A549 (cell line): ENCODE measurements at regions not wholly inside any gene's neighbourhood (a gene's known extent, or its start where the extent isn't known, plus 50 kb on each side); places are given as distances from the start of the nearest gene placed in this dataset.

Experiments used
- ATAC-seq, 2 experiments: fragments of 200-7000 bp in 1 of 2; fragments of >200 bp in 1 of 2; cut with Nextera tagmentation in 1 of 2; cut with Tn5 transposase in 1 of 2; 3 replicates each; pipeline versions ENCODE4 v1.8.0 to v1.9.1; 2018 to 2020; ENCODE audit warnings: mild to moderate bottlenecking in 1 of 2, moderate library complexity in 1 of 2
- CTCF ChIA-PET: fragments of 300-600 bp; sonication (Branson Sonifier 250); formaldehyde crosslinking; extraction: SDS; loops from one replicate; lab custom pipeline; 2021; ENCODE audit warnings: antibody characterized with exemption, inconsistent platforms; lab: Yijun Ruan, JAX
- POLR2A ChIA-PET: fragments of 350-600 bp; formaldehyde crosslinking; extraction: SDS; loops from one replicate; lab custom pipeline; 2021; ENCODE audit warnings: antibody characterized with exemption, inconsistent platforms; lab: Yijun Ruan, JAX
- DNase-seq, 2 experiments: peaks; one replicate each; pipeline versions ENCODE4 v3.0.0 to v3.0.0-alpha.2; 2011 to 2016; ENCODE audit warnings: low read depth in 1 of 2, low spot score in 1 of 2
- FAIRE-seq: peaks from 2 replicates; lab custom pipeline; 2011; peaks lifted over from hg19 to GRCh38; lab: Jason Lieb, UNC
- H3K27ac ChIP-seq, 2 experiments: fragments of >200 bp; sonication (Bioruptor Twin); formaldehyde crosslinking; 3 replicates each; pipeline ENCODE4 v1.5.1; 2016 to 2017
- H3K4me1 ChIP-seq: fragments of >200 bp; sonication (Bioruptor Twin); formaldehyde crosslinking; 3 replicates; pipeline ENCODE4 v1.6.1; 2016
- H3K4me2 ChIP-seq: fragments of >200 bp; sonication (Bioruptor Twin); formaldehyde crosslinking; 3 replicates; pipeline ENCODE4 v1.6.1; 2016
- H3K4me3 ChIP-seq: fragments of >200 bp; sonication (Bioruptor Twin); formaldehyde crosslinking; 3 replicates; pipeline ENCODE4 v1.5.1; 2016
- H3K9me3 ChIP-seq: fragments of >200 bp; sonication (Bioruptor Twin); formaldehyde crosslinking; 3 replicates; pipeline ENCODE4 v1.6.1; 2016
- CBX2 ChIP-seq: fragments of 200-600 bp; sonication (generic); IDR thresholded peaks from 2 replicates; pipeline ENCODE4 v1.6.1; 2016; ENCODE audit warnings: low read depth, mild to moderate bottlenecking, borderline replicate concordance
- CBX8 ChIP-seq: fragments of 200-600 bp; sonication (generic); IDR thresholded peaks from 2 replicates; pipeline ENCODE4 v1.6.1; 2016
- CEBPB ChIP-seq, 2 experiments: fragments of >200 bp in 1 of 2; sonication (Bioruptor Twin) in 1 of 2; formaldehyde crosslinking in 1 of 2; IDR thresholded peaks; 2 replicates each; pipeline ENCODE4 v1.6.1; 2012 to 2016
- CHD4 ChIP-seq: fragments of 200-600 bp; sonication (generic); IDR thresholded peaks from 2 replicates; pipeline ENCODE4 v1.6.1; 2016; ENCODE audit warnings: antibody characterized with exemption, mild to moderate bottlenecking, borderline replicate concordance
- E2F6 ChIP-seq: IDR thresholded peaks from 2 replicates; pipeline ENCODE4 v1.6.1; 2012; ENCODE audit warnings: low read depth, borderline replicate concordance
- EHMT2 ChIP-seq: fragments of 200-600 bp; sonication (generic); IDR thresholded peaks from 2 replicates; pipeline ENCODE4 v1.6.1; 2016; ENCODE audit warnings: antibody characterized with exemption, low read depth, mild to moderate bottlenecking, moderate library complexity
- FOSB ChIP-seq: fragments of 250-450 bp; sonication (Bioruptor Pico); IDR thresholded peaks from 2 replicates; pipeline ENCODE4 v1.5.0; 2020; ENCODE audit warnings: mild to moderate bottlenecking, moderate library complexity
- GATA3 ChIP-seq: IDR thresholded peaks from 2 replicates; pipeline ENCODE4 v1.6.1; 2012; ENCODE audit warnings: borderline replicate concordance
- HES2 ChIP-seq: fragments of >200 bp; sonication (Bioruptor Twin); formaldehyde crosslinking; IDR thresholded peaks from 2 replicates; pipeline ENCODE4 v1.6.1; 2016
- HEYL ChIP-seq: fragments of 250-450 bp; sonication (Bioruptor Pico); IDR thresholded peaks from 2 replicates; pipeline ENCODE4 v1.8.0; 2021; ENCODE audit warnings: mild to moderate bottlenecking, moderate library complexity
- HOXA7 ChIP-seq: fragments of 250-450 bp; sonication (Bioruptor Pico); IDR thresholded peaks from 2 replicates; pipeline ENCODE4 v1.5.0; 2020; ENCODE audit warnings: mild to moderate bottlenecking, moderate library complexity
- HOXB13 ChIP-seq: fragments of 250-450 bp; sonication (Bioruptor Pico); IDR thresholded peaks from 2 replicates; pipeline ENCODE4 v1.5.0; 2020; ENCODE audit warnings: low read depth, mild to moderate bottlenecking, moderate library complexity
- HOXB5 ChIP-seq: fragments of 250-450 bp; sonication (Bioruptor Pico); IDR thresholded peaks from 2 replicates; pipeline ENCODE4 v1.5.0; 2020; ENCODE audit warnings: mild to moderate bottlenecking, moderate library complexity
- JUN ChIP-seq, 2 experiments: fragments of >200 bp; sonication (Bioruptor Twin); formaldehyde crosslinking; IDR thresholded peaks; 2 replicates in 1 of 2; 3 replicates in 1 of 2; pipeline ENCODE4 v1.6.1; 2016 to 2017
- KDM1A ChIP-seq: fragments of 200-600 bp; sonication (generic); IDR thresholded peaks from 2 replicates; pipeline ENCODE4 v1.6.1; 2016; ENCODE audit warnings: low read depth, mild to moderate bottlenecking
- KDM5A ChIP-seq: fragments of 200-600 bp; sonication (generic); IDR thresholded peaks from 2 replicates; pipeline ENCODE4 v1.6.1; 2016; ENCODE audit warnings: antibody characterized with exemption, mild to moderate bottlenecking
- MAFK ChIP-seq: fragments of 450-650 bp; IDR thresholded peaks from 2 replicates; pipeline ENCODE4 v1.6.1; 2014; ENCODE audit not compliant: partially characterized antibody
- NFE2L2 ChIP-seq: fragments of 150-350 bp; conservative IDR thresholded peaks from 2 replicates; pipeline ENCODE4 v1.6.1; 2014; ENCODE audit warnings: low read length
- POLR2AphosphoS2 ChIP-seq: conservative IDR thresholded peaks from 2 replicates; pipeline ENCODE4 v1.6.1; 2012; ENCODE audit warnings: low read length, improper control_type of control experiment, inconsistent platforms
- RARB ChIP-seq: fragments of 250-450 bp; sonication (Bioruptor Pico); IDR thresholded peaks from 2 replicates; pipeline ENCODE4 v1.8.0; 2021; ENCODE audit warnings: mild to moderate bottlenecking, moderate library complexity
- RFX5 ChIP-seq: fragments of 450-650 bp; IDR thresholded peaks from 2 replicates; pipeline ENCODE4 v1.7.1; 2014; ENCODE audit warnings: antibody characterized with exemption, mild to moderate bottlenecking, moderate library complexity
- RNF2 ChIP-seq: fragments of 200-600 bp; sonication (generic); IDR thresholded peaks from 2 replicates; pipeline ENCODE4 v1.6.1; 2016; ENCODE audit warnings: low read depth, mild to moderate bottlenecking, antibody characterized with exemption, moderate library complexity, borderline replicate concordance
- TP53 ChIP-seq: fragments of 250-450 bp; sonication (Bioruptor Pico); IDR thresholded peaks from 2 replicates; pipeline ENCODE4 v1.5.0; 2021; ENCODE audit warnings: mild to moderate bottlenecking, moderate library complexity
- ZC3H11A ChIP-seq: fragments of 450-650 bp; IDR thresholded peaks from 2 replicates; pipeline ENCODE4 v1.6.1; 2014; ENCODE audit warnings: antibody characterized with exemption, mild to moderate bottlenecking
- WGBS: methylation state at CpG from one replicate; pipeline ENCODE4 v1.1.6; 2017; ENCODE audit errors: missing lambda C conversion rate; 5-methylcytosine and 5-hydroxymethylcytosine counted together
- TF ChIP-seq, protein P1 (sequence below): IDR thresholded peaks from 2 replicates; pipeline ENCODE4 v1.6.1; 2012
- TF ChIP-seq, protein P2 (sequence below): fragments of 250-450 bp; sonication (Bioruptor Pico); IDR thresholded peaks from 2 replicates; pipeline ENCODE4 v1.5.0; 2021; ENCODE audit warnings: mild to moderate bottlenecking, moderate library complexity, borderline replicate concordance
- TF ChIP-seq, protein P3 (sequence below): fragments of 450-650 bp; IDR thresholded peaks from 2 replicates; pipeline ENCODE4 v1.6.1; 2014; ENCODE audit warnings: antibody characterized with exemption

GRCh38 chr6:125562156-125562555 is 187.3 kb upstream of the HEY2 start:
- Histone ChIP-seq H3K4me2 (no peak overlapping the region), H3K4me1 (no peaks in the 10 kb centered on the region), H3K9me3 (no peaks in the 10 kb centered on the region), H3K4me3 (no peak overlapping the region), H3K27ac (no peak overlapping the region)
- FAIRE-seq (no peak), DNase-seq (no peak), ATAC-seq (no peak)
- ChIA-PET POLR2A (no interaction called here), CTCF (no interaction called here)
- WGBS, result 91% methylated on average over 1 of the region's 1 CpG
- TF ChIP-seq HOXA7 (CRISPR knock-in tag), result no peak
- TF ChIP-seq KDM1A, result no peak
- no peak for TF ChIP-seq JUN (IDR thresholded peaks at IDR 0.05)
- TF ChIP-seq, protein P1, sequence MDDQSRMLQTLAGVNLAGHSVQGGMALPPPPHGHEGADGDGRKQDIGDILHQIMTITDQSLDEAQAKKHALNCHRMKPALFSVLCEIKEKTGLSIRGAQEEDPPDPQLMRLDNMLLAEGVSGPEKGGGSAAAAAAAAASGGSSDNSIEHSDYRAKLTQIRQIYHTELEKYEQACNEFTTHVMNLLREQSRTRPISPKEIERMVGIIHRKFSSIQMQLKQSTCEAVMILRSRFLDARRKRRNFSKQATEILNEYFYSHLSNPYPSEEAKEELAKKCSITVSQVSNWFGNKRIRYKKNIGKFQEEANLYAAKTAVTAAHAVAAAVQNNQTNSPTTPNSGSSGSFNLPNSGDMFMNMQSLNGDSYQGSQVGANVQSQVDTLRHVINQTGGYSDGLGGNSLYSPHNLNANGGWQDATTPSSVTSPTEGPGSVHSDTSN, result no peak
- TF ChIP-seq TP53 (CRISPR knock-in tag), result no peak
- no peak for TF ChIP-seq MAFK

DNA sequence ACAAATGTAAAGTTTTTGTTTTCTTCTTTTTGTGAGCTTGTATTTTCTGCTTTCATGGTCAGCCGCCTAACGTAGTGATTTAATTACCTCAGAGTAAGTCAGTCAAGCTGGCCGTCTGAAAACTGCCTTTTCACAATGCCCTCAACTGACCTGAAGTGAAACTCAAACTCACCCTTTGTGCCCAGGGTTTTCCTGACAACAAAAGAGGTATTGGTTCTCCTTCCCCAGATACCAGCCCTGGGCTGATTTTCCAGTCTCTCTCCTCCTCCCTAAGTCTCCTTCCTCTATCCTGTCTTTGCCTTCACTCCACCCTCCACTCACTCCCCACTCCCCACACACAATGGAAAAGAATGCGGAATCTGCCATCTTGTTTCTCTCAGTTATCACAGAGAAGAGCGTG is 184.5 kb upstream of the HEY2 start:
- no peaks in the 10 kb centered on the region for H3K4me1 ChIP-seq
- DNase-seq (no peak), ATAC-seq (no peak), FAIRE-seq (no peak)
- H3K27ac ChIP-seq, result no peak overlapping the region
- CTCF ChIA-PET, result no interaction called here
- WGBS, result 32% methylated on average over 5 of the region's 5 CpGs
- H3K4me3 ChIP-seq, result no peak overlapping the region
- POLR2A ChIA-PET, result no interaction called here
- H3K4me2 ChIP-seq, result no peak overlapping the region
- H3K9me3 ChIP-seq, result no peaks in the 10 kb centered on the region
- TF ChIP-seq, protein P2, sequence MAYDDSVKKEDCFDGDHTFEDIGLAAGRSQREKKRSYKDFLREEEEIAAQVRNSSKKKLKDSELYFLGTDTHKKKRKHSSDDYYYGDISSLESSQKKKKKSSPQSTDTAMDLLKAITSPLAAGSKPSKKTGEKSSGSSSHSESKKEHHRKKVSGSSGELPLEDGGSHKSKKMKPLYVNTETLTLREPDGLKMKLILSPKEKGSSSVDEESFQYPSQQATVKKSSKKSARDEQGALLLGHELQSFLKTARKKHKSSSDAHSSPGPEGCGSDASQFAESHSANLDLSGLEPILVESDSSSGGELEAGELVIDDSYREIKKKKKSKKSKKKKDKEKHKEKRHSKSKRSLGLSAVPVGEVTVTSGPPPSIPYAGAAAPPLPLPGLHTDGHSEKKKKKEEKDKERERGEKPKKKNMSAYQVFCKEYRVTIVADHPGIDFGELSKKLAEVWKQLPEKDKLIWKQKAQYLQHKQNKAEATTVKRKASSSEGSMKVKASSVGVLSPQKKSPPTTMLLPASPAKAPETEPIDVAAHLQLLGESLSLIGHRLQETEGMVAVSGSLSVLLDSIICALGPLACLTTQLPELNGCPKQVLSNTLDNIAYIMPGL (CRISPR knock-in tag), result no peak
- TF ChIP-seq ZC3H11A (no peak), EHMT2 (no peak)
- TF ChIP-seq, all 56 proteins: peak for 0

GRCh38 chr6:125567407-125567806 is 182.0 kb upstream of the HEY2 start:
- no peaks in the 10 kb centered on the region for H3K4me1 ChIP-seq
- FAIRE-seq (no peak), ATAC-seq (no peak), DNase-seq (no peak)
- H3K27ac ChIP-seq, result no peak overlapping the region
- TF ChIP-seq GATA3 (no peak), CBX2 (no peak), HOXB13 (CRISPR knock-in tag) (no peak), CBX8 (no peak), CEBPB (IDR thresholded peaks at IDR 0.05) (no peak), HOXB5 (no peak), MAFK (no peak), RNF2 (no peak), KDM1A (no peak), CHD4 (no peak), NFE2L2 (no peak), HEYL (CRISPR knock-in tag) (no peak), HES2 (no peak), FOSB (CRISPR knock-in tag) (no peak), KDM5A (no peak), POLR2AphosphoS2 (no peak), E2F6 (no peak), RARB (CRISPR knock-in tag) (no peak), RFX5 (no peak)
- TF ChIP-seq, protein P3, sequence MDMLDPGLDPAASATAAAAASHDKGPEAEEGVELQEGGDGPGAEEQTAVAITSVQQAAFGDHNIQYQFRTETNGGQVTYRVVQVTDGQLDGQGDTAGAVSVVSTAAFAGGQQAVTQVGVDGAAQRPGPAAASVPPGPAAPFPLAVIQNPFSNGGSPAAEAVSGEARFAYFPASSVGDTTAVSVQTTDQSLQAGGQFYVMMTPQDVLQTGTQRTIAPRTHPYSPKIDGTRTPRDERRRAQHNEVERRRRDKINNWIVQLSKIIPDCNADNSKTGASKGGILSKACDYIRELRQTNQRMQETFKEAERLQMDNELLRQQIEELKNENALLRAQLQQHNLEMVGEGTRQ, result no peak
- no peaks in the 10 kb centered on the region for H3K9me3 ChIP-seq
- no peak overlapping the region for H3K4me3 ChIP-seq
- CTCF ChIA-PET, result interaction anchor here (0.9 kb wide), 1 partner anchor 62 kb away, joined by 3 read pairs; no protein-coding TSS in a partner anchor
- no peak overlapping the region for H3K4me2 ChIP-seq
- POLR2A ChIA-PET, result no interaction called here
- 5% methylated on average over 1 of the region's 1 CpG for WGBS
